LNCaP clone FGC (cell line): ENCODE measurements at regions not wholly inside any gene's neighbourhood (a gene's known extent, or its start where the extent isn't known, plus 50 kb on each side); places are given as distances from the start of the nearest gene placed in this dataset.

ENCODE experiments used
- DNase-seq: peaks from one replicate; pipeline ENCODE4 v3.0.0-alpha.2; 2011; ENCODE audit warnings: low read depth
- H3K4me3 ChIP-seq: 2 replicates; pipeline ENCODE4 v1.5.1; 2011; ENCODE audit warnings: mild to moderate bottlenecking, low read depth, low read length, control low read depth
- TF ChIP-seq, protein P1 (sequence below): IDR thresholded peaks from 2 replicates; pipeline ENCODE4 v1.5.1; 2012; ENCODE audit warnings: mild to moderate bottlenecking; ENCODE audit not compliant: control insufficient read depth, insufficient read depth; ENCODE audit errors: extremely low read depth

GRCh38 chr14:29376237-29376636 lies 551.4 kb downstream of the PRKD1 start:
- TF ChIP-seq, protein P1, sequence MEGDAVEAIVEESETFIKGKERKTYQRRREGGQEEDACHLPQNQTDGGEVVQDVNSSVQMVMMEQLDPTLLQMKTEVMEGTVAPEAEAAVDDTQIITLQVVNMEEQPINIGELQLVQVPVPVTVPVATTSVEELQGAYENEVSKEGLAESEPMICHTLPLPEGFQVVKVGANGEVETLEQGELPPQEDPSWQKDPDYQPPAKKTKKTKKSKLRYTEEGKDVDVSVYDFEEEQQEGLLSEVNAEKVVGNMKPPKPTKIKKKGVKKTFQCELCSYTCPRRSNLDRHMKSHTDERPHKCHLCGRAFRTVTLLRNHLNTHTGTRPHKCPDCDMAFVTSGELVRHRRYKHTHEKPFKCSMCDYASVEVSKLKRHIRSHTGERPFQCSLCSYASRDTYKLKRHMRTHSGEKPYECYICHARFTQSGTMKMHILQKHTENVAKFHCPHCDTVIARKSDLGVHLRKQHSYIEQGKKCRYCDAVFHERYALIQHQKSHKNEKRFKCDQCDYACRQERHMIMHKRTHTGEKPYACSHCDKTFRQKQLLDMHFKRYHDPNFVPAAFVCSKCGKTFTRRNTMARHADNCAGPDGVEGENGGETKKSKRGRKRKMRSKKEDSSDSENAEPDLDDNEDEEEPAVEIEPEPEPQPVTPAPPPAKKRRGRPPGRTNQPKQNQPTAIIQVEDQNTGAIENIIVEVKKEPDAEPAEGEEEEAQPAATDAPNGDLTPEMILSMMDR = no peak
- no peak for DNase-seq
- H3K4me3 ChIP-seq = no peak overlapping the region

GRCh38 chr14:29380826-29381225 lies 546.8 kb downstream of the PRKD1 start:
- TF ChIP-seq, protein P1 = no peak
- no peak for DNase-seq
- H3K4me3 ChIP-seq = no peak overlapping the region

DNA sequence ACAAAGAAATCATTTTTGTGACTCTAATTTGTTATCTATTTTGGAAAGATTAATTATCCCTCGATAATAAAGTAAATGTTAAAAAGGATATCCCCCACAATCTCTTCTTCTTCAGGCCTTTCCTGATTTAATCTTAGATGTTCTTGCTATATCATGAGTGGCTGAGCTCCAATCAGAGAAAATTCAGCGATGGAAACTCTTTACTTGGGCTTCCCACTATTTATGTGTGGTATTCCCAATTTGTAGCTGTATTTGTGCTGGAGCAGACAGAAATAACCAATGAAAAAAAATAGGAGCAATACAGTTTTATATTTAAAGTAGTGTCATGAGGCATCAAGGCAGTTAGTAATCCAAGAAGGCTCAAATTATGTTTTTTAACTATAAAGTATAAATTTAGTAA lies 539.1 kb downstream of the PRKD1 start:
- DNase-seq = no peak
- TF ChIP-seq, protein P1 = no peak
- H3K4me3 ChIP-seq = no peak overlapping the region

GRCh38 chr14:29390081-29390832 lies 537.4 kb downstream of the PRKD1 start:
- DNase-seq = no peak
- TF ChIP-seq, protein P1 = no peak
- no peak overlapping the region for H3K4me3 ChIP-seq

DNA sequence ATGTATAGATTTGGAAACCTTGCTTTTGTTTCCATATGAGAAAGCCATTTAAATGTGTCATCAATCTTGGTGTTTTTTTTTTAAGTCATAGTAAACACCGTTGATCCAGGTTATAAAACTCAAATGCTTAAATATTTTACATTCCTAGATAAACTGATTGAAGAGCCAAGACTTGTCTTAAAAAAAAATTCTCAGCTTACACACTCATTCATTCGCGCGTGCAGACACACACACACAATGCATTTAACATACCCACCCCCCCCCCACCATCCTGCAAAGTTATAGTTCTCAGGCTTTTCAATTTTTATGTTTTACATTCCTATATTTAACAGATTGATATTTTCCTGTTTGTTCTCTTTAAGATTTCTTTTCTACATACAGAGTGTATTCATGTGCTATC lies 536.4 kb downstream of the PRKD1 start:
- no peak for DNase-seq
- H3K4me3 ChIP-seq = no peak overlapping the region
- TF ChIP-seq, protein P1 = no peak

- no peak overlapping the region for H3K4me3 ChIP-seq
- no peak for DNase-seq
- TF ChIP-seq, protein P1 = no peak
Measured at GRCh38 chr14:29391801-29392200, 535.8 kb downstream of the PRKD1 start.

DNA sequence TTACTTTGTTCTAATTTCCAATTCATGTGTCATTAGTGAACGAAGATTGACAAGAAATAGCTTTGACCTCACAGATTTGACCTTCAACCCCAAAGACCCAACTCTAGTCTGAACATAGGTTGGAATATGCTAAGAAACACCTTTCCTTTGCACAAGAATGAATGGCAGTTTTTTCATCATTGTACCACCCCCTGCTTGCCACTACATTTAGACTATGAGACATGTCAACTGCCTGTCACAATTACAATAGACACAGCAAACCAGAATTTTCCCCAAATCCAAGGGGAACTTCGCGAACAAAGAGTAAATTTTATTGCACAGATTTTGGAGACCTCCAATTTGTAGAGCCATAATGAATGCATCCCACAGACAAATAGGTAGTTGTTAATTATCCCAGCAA lies 535.4 kb downstream of the PRKD1 start:
- DNase-seq = no peak
- TF ChIP-seq, protein P1 = no peak
- no peak overlapping the region for H3K4me3 ChIP-seq
